Amniotic epithelial cell (primary cell): ENCODE measurements at regions not wholly inside any gene's neighbourhood (a gene's known extent, or its start where the extent isn't known, plus 50 kb on each side); places are given as distances from the start of the nearest gene placed in this dataset.

Experiments
- DNase-seq: peaks from one replicate; pipeline ENCODE4 v3.0.0-alpha.2; 2010; ENCODE audit warnings: low read depth

- no peak for DNase-seq
These were observed 50.6 kb upstream of the JAZF1 start for GRCh38 chr7:28231176-28231575.

- DNase-seq, result no peak
These were observed 56.0 kb upstream of the JAZF1 start for GRCh38 chr7:28236560-28236959.

- no peak for DNase-seq
These were observed 56.8 kb upstream of the JAZF1 start for GRCh38 chr7:28237363-28237762.

GRCh38 chr7:28239823-28240204 lies 59.2 kb upstream of the JAZF1 start:
- DNase-seq, result no peak

GRCh38 chr7:28240481-28240880 lies 59.9 kb upstream of the JAZF1 start:
- no peak for DNase-seq

- no peak for DNase-seq
These were observed 63.3 kb upstream of the JAZF1 start for GRCh38 chr7:28243861-28244260.

GRCh38 chr7:28245123-28245878 lies 64.7 kb upstream of the JAZF1 start:
- DNase-seq, result no peak

GRCh38 chr7:28246921-28247461 lies 66.4 kb upstream of the JAZF1 start:
- DNase-seq, result no peak

GRCh38 chr7:28258240-28258639 lies 77.6 kb upstream of the JAZF1 start:
- no peak for DNase-seq

- no peak for DNase-seq
These were observed 80.4 kb upstream of the JAZF1 start for GRCh38 chr7:28260969-28261368.

- DNase-seq, result no peak
These were observed 83.2 kb upstream of the JAZF1 start for GRCh38 chr7:28263622-28264271.

GRCh38 chr7:28266402-28266801 lies 85.8 kb upstream of the JAZF1 start:
- no peak for DNase-seq

- DNase-seq, result no peak
These were observed 86.4 kb upstream of the JAZF1 start for GRCh38 chr7:28267012-28267411.

- DNase-seq, result no peak
These were observed 89.2 kb upstream of the JAZF1 start for GRCh38 chr7:28269700-28270361.

GRCh38 chr7:28270536-28270935 lies 89.9 kb upstream of the JAZF1 start:
- no peak for DNase-seq

- peak; percentile 55 for DNase-seq
These were observed 91.9 kb upstream of the JAZF1 start for GRCh38 chr7:28272461-28272877.

- DNase-seq, result peak; percentile 63
These were observed 95.7 kb upstream of the JAZF1 start for GRCh38 chr7:28276298-28276697.

- DNase-seq, result no peak
These were observed 96.8 kb upstream of the JAZF1 start for GRCh38 chr7:28277364-28277763.

- no peak for DNase-seq
These were observed 97.4 kb upstream of the JAZF1 start for GRCh38 chr7:28277958-28278357.

GRCh38 chr7:28280516-28280915 lies 99.9 kb upstream of the JAZF1 start:
- DNase-seq, result no peak

GRCh38 chr7:28290496-28290895 lies 109.9 kb upstream of the JAZF1 start:
- no peak for DNase-seq

- no peak for DNase-seq
These were observed 111.0 kb upstream of the JAZF1 start for GRCh38 chr7:28291559-28291958.
